Fibroblast of skin of right biceps (primary cell): ENCODE measurements at regions not wholly inside any gene's neighbourhood (a gene's known extent, or its start where the extent isn't known, plus 50 kb on each side); places are given as distances from the start of the nearest gene placed in this dataset.
"Not testable (repeated sequence)": the region's sequence is repeated elsewhere in the genome, so short reads cannot be mapped to it uniquely, and the experiment has no call there.

Source experiments
- DNase-seq: peaks from one replicate; pipeline ENCODE4 v3.0.0-alpha.2; 2013

- DNase-seq = peak; percentile 68
Measured at GRCh38 chr12:86727160-86727559, 471.0 kb upstream of the MGAT4C start.

GRCh38 chr12:86724716-86725115 is 468.5 kb upstream of the MGAT4C start:
- peak; percentile 84 for DNase-seq

- peak; percentile 23 for DNase-seq
Measured at GRCh38 chr12:86723326-86723725, 467.1 kb upstream of the MGAT4C start.

- no peak for DNase-seq
Measured at GRCh38 chr12:86721713-86722397, 465.7 kb upstream of the MGAT4C start.

- DNase-seq = peak; percentile 69
Measured at GRCh38 chr12:86719381-86719780, 463.2 kb upstream of the MGAT4C start.

GRCh38 chr12:86713121-86713520 is 456.9 kb upstream of the MGAT4C start:
- DNase-seq = no peak

- DNase-seq = peak; percentile 99
Measured at GRCh38 chr12:86712425-86712843, 456.2 kb upstream of the MGAT4C start.

GRCh38 chr12:86711731-86712130 is 455.5 kb upstream of the MGAT4C start:
- no peak for DNase-seq

GRCh38 chr12:86710109-86710508 is 453.9 kb upstream of the MGAT4C start:
- DNase-seq = peak; percentile 14

GRCh38 chr12:86709017-86709416 is 452.8 kb upstream of the MGAT4C start:
- DNase-seq = not testable (repeated sequence)

GRCh38 chr12:86698641-86698980 is 442.4 kb upstream of the MGAT4C start:
- DNase-seq = peak; percentile 88

GRCh38 chr12:86697916-86698640 is 441.9 kb upstream of the MGAT4C start:
- no peak for DNase-seq

GRCh38 chr12:86683568-86684304 is 427.5 kb upstream of the MGAT4C start:
- peak; percentile 70 for DNase-seq

- DNase-seq = no peak
Measured at GRCh38 chr12:86681060-86681459, 424.9 kb upstream of the MGAT4C start.

- DNase-seq = no peak
Measured at GRCh38 chr12:86675197-86675596, 419.0 kb upstream of the MGAT4C start.

- no peak for DNase-seq
Measured at GRCh38 chr12:86670986-86671385, 414.8 kb upstream of the MGAT4C start.

GRCh38 chr12:86669010-86669409 is 412.8 kb upstream of the MGAT4C start:
- DNase-seq = no peak

GRCh38 chr12:86666316-86666715 is 410.1 kb upstream of the MGAT4C start:
- DNase-seq = peak; percentile 64

- peak; percentile 12 for DNase-seq
Measured at GRCh38 chr12:86663716-86664115, 407.5 kb upstream of the MGAT4C start.

GRCh38 chr12:86663173-86663572 is 407.0 kb upstream of the MGAT4C start:
- no peak for DNase-seq

- DNase-seq = no peak
Measured at GRCh38 chr12:86662464-86662863, 406.3 kb upstream of the MGAT4C start.

- DNase-seq = peak; percentile 85
Measured at GRCh38 chr12:86660488-86661147, 404.4 kb upstream of the MGAT4C start.

GRCh38 chr12:86659985-86660384 is 403.8 kb upstream of the MGAT4C start:
- DNase-seq = no peak
